ENCODE measurements at regions not wholly inside any gene's neighbourhood (a gene's known extent, or its start where the extent isn't known, plus 50 kb on each side); places are given as distances from the start of the nearest gene placed in this dataset.

DNA sequence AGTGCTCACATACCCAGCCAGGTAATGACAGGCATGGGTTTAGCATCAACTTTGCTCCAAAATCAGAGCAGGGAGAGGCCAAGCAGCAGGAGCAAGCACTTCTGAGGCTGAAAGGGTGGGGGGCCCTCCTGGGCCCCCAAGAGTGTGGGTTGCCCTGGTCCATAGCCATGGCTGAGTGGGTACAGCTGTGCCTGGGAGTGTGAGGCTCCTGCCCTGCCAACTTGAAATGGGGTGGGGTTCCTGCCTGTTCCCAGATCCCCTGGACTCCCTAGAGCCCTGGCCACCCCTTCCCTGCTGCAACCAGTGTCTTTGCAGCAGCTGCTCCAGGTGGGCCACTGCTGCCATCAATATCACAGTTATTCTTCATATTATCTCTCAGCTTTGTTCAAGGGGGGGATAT is 1224.2 kb upstream of the GJE1 start:
- H3K9me3 ChIP-seq: no peaks in the 10 kb centered on the region
- H3K27me3 ChIP-seq: no peaks in the 10 kb centered on the region
- H3K4me1 ChIP-seq: no peaks in the 10 kb centered on the region
- no peak for DNase-seq
- no peaks in the 10 kb centered on the region for H3K36me3 ChIP-seq
- no peak overlapping the region for H3K4me3 ChIP-seq
- no peak overlapping the region for H3K27ac ChIP-seq
- TF ChIP-seq, protein P1, sequence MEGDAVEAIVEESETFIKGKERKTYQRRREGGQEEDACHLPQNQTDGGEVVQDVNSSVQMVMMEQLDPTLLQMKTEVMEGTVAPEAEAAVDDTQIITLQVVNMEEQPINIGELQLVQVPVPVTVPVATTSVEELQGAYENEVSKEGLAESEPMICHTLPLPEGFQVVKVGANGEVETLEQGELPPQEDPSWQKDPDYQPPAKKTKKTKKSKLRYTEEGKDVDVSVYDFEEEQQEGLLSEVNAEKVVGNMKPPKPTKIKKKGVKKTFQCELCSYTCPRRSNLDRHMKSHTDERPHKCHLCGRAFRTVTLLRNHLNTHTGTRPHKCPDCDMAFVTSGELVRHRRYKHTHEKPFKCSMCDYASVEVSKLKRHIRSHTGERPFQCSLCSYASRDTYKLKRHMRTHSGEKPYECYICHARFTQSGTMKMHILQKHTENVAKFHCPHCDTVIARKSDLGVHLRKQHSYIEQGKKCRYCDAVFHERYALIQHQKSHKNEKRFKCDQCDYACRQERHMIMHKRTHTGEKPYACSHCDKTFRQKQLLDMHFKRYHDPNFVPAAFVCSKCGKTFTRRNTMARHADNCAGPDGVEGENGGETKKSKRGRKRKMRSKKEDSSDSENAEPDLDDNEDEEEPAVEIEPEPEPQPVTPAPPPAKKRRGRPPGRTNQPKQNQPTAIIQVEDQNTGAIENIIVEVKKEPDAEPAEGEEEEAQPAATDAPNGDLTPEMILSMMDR (IDR thresholded peaks at IDR 0.05): no peak
- TF ChIP-seq POLR2A (IDR thresholded peaks at IDR 0.05): no peak
- intact Hi-C loops (cut with DNase I): no loop called here

DNA sequence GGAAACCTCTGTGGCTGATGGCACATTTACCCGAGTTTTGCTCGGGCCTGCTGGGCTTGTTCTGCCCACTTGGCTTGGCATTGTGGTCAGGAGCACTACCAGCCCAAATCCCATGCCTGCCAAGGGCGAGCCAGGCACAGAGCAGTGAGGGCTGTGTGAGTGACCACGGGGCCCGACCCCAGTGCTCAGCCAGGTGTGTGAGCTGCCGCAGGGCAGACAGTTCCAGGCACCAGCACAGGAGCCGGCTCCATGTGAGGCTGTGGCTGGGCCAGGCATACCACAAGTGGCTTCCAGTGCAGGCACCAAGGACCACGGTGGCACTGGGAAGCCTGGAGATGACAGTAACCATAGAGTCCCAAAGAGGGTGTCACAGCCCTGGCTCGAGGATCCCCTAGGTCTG is 1225.5 kb upstream of the GJE1 start:
- no peak overlapping the region for H3K27ac ChIP-seq
- WGBS, 2 donors: 69 to 79% methylated on average over 3 of the region's 9 CpGs
- H3K36me3 ChIP-seq: no peaks in the 10 kb centered on the region
- H3K27me3 ChIP-seq: no peaks in the 10 kb centered on the region
- TF ChIP-seq, protein P1 (IDR thresholded peaks at IDR 0.05): no peak
- TF ChIP-seq POLR2A (IDR thresholded peaks at IDR 0.05): no peak
- no peak overlapping the region for H3K4me3 ChIP-seq
- DNase-seq: no peak
- intact Hi-C loops (cut with DNase I): no loop called here
- H3K4me1 ChIP-seq: no peaks in the 10 kb centered on the region
- H3K9me3 ChIP-seq: no peaks in the 10 kb centered on the region

DNA sequence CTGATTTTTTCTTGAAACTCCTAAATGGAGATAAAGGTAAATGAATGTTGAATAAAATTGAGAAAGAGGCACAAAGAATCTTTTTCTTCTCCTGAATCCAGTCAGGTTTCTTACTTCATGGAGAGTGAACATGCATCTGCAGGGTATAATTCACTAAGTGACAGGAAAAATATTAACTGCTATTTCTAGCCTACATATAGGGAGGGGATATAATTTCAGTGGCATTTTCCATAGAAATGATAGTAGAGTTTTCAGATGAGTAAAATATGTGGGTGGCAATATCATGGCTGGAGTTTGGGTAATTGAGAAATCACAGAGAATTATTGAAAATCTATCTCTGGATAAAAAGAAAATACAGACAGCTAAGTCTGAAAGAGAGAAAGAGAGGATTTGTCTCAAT is 1227.0 kb upstream of the GJE1 start:
- Histone ChIP-seq H3K36me3 (no peaks in the 10 kb centered on the region), H3K4me3 (no peak overlapping the region), H3K4me1 (no peaks in the 10 kb centered on the region), H3K27me3 (no peaks in the 10 kb centered on the region), H3K27ac (no peak overlapping the region), H3K9me3 (peaks cover 0 to 8% (median 0%) of the 10 kb centered on the region in 3 donors)
- intact Hi-C loops (cut with DNase I): no loop called here
- TF ChIP-seq POLR2A (IDR thresholded peaks at IDR 0.05): no peak
- TF ChIP-seq, protein P1 (IDR thresholded peaks at IDR 0.05): no peak
- DNase-seq: no peak

DNA sequence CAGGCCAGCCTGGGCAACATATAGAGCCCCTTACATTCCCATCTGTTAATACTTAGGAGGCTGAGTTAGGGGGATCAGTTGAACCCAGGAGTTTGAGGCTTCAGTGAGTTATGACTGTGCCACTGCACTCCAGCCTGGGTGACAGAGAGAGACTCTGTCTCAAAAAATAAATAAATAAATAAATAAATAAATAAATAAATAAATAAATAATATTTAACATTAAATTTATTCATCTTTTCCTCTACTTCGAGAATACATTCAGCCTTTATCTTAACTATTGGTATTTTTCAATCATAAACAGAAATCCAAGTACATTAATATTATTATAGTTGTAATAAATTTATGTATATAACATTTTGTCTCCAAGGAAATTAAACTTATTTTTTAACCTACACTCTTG is 1227.7 kb upstream of the GJE1 start:
- Histone ChIP-seq H3K4me1 (no peaks in the 10 kb centered on the region), H3K36me3 (no peaks in the 10 kb centered on the region), H3K4me3 (no peak overlapping the region), H3K9me3 (peaks cover 0 to 8% (median 0%) of the 10 kb centered on the region in 3 donors), H3K27me3 (no peaks in the 10 kb centered on the region), H3K27ac (no peak overlapping the region)
- TF ChIP-seq, protein P1 (IDR thresholded peaks at IDR 0.05): no peak
- no peak for TF ChIP-seq POLR2A (IDR thresholded peaks at IDR 0.05)
- 71 to 83% methylated on average over 1 of the region's 1 CpG for WGBS, 2 donors
- intact Hi-C loops (cut with DNase I): no loop called here
- no peak for DNase-seq

DNA sequence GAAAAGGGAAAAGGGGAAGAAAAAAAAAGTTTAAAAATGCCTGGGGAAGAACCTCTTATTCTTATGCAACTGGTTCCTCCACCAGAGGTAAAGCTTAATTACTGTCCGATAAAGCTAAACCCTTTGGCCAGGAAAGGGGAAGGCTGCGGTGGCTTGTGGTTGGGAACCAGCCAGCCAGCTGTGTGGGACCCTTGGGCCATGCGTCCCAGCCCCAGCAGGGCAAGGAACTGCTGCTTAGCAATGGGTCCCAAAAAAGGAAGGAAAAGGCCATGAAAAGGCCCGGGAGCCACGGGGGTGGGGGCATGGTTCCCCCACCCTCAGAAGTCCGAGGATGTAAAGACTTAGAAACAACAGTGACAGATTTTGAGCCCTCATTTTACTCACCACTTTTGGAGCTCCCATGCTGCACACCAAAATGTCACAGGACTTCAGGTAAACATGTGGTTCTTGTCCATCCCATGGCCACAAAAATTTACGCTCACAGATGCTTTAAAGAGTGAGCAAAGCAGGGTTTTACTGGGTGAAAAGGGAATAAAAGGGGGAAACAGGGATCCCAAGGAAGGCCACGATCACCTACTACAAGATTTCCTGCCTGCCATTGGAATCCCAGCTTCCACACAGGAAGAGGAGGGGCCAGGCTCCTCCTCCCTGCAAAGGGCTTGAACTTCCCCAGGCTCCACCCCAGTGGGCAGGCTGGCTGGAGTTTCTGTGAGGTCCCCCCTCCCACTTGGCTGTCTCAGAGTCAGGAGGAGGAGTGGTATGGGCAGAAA is 1234.7 kb upstream of the GJE1 start:
- peaks cover 0 to 11% (median 0%) of the 10 kb centered on the region in 3 donors for H3K9me3 ChIP-seq
- no peak overlapping the region for H3K27ac ChIP-seq
- no peaks in the 10 kb centered on the region for H3K27me3 ChIP-seq
- 76 to 79% methylated on average over 7 to 8 of the region's 8 CpGs for WGBS, 2 donors
- no peak for DNase-seq
- no peaks in the 10 kb centered on the region for H3K36me3 ChIP-seq
- no peaks in the 10 kb centered on the region for H3K4me1 ChIP-seq
- intact Hi-C loops (cut with DNase I): no loop called here
- H3K4me3 ChIP-seq: peak overlapping the region in 1 of 4 donors; percentile 3
- no peak for TF ChIP-seq POLR2A (IDR thresholded peaks at IDR 0.05)
- TF ChIP-seq, protein P1 (IDR thresholded peaks at IDR 0.05): no peak
